IPS DF 6.9 (cell line): ENCODE measurements at regions not wholly inside any gene's neighbourhood (a gene's known extent, or its start where the extent isn't known, plus 50 kb on each side); places are given as distances from the start of the nearest gene placed in this dataset.

Experiments
- DNase-seq: peaks from one replicate; pipeline ENCODE4 v3.0.0-alpha.2; 2013; ENCODE audit warnings: low read depth, low spot score
- H3K27ac ChIP-seq: one replicate; pipeline ENCODE4 v1.5.1; 2013; ENCODE audit warnings: low read length, control low read depth
- H3K27me3 ChIP-seq: 2 replicates; pipeline ENCODE4 v1.6.1; 2013; ENCODE audit warnings: mild to moderate bottlenecking, low read length; ENCODE audit not compliant: control insufficient read depth, insufficient read depth
- H3K36me3 ChIP-seq: 2 replicates; pipeline ENCODE4 v1.6.1; 2013; ENCODE audit warnings: low read length; ENCODE audit not compliant: control insufficient read depth, insufficient read depth
- H3K4me1 ChIP-seq: 2 replicates; pipeline ENCODE4 v1.6.1; 2013; ENCODE audit warnings: low read length; ENCODE audit not compliant: control insufficient read depth, insufficient read depth
- H3K4me3 ChIP-seq: 2 replicates; pipeline ENCODE4 v1.5.1; 2013; ENCODE audit warnings: mild to moderate bottlenecking, low read length
- H3K9me3 ChIP-seq: 2 replicates; pipeline ENCODE4 v1.6.1; 2013; ENCODE audit warnings: low read length, inconsistent platforms; ENCODE audit not compliant: control insufficient read depth, insufficient read depth
- WGBS: extraction: QIAGEN DNeasy Blood & Tissue Kit; methylation state at CpG from one replicate; pipeline ENCODE4 v1.1.7; 2013; ENCODE audit warnings: mixed read lengths, missing lambda C conversion rate; ENCODE audit not compliant: insufficient read length, insufficient coverage; 5-methylcytosine and 5-hydroxymethylcytosine counted together

DNA sequence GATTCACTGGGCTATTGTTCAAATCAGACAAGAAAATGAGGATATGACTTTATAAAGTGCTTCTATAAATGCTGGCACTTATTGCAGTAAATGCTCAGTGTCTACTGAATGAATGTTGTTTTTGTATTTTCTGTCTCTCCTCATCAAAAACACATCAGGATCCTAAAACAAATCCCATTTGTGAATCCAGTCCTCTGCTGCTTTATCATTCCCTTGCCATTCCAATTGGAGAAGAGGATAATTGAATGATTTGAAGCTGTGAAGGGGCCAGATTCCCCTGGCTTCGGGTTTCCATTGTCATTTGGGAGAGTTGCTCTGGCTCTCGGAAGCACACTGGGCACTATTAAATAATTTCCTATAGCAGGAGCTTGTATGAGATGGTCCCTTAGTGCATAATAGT lies 666.8 kb downstream of the ACTL7B start:
- no peak for DNase-seq
- Histone ChIP-seq H3K36me3 (no peaks in the 10 kb centered on the region), H3K27me3 (no peaks in the 10 kb centered on the region), H3K9me3 (no peaks in the 10 kb centered on the region), H3K4me3 (no peak overlapping the region), H3K4me1 (no peaks in the 10 kb centered on the region), H3K27ac (no peak overlapping the region)
- WGBS: no CpG with 5 or more reads among the region's 2 CpGs

DNA sequence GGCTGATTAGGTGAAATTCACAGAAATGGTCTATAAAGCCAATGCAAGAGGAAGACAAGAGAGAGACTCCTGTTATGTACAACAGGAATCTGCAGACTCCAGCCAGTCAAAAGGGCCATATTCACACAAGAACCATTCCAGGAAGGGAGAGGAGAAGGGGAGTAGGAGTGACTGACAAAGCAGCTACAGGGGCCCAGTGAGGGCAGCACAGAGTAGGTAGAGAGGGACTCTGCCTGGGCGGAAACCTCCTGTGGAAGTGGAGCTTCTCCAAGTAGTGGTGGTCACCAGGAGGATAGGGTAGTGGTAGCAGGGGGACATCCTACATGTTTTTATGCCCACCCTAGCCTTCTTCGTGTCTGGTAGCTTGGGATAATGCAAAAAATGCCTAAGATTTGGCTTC lies 667.3 kb downstream of the ACTL7B start:
- no CpG with 5 or more reads among the region's 2 CpGs for WGBS

DNA sequence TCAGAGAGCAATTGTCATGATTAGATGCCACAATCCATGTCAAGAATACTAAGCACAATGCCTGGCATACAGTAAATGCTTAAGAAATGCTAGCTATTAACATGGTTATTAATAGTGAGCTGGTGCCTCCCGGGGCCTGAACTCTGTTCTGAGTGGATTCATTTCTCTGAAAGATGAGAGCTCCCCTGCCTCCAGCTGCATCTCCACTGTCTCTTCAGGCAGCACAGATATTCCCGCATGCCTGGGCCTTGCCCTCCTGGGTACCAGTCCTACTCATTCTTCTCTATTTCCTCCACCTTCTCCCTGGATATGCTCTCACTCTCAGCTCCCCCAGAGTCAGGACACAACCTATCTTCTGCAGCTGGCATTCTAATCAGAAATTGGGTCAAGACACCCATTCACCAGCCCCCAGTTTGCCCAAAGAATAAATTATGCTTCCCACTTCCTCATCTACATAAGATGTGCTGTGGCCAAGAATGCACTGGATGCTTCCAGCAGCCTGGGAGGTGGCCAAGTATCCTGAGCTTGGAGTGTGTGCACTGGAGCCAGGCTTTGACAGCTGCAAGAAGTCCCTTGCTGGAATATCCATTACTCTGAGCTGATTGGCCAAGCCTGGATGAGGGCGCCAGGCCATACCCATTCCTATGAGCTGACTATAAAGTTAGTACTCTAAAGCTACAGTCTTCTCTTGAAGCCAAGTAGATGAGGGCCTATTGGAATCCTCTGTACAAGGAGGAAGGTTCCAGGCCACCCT lies 669.0 kb downstream of the ACTL7B start:
- H3K9me3 ChIP-seq: no peaks in the 10 kb centered on the region
- H3K36me3 ChIP-seq: no peaks in the 10 kb centered on the region
- H3K27me3 ChIP-seq: no peaks in the 10 kb centered on the region
- no peaks in the 10 kb centered on the region for H3K4me1 ChIP-seq
- no CpG with 5 or more reads among the region's 3 CpGs for WGBS
- H3K4me3 ChIP-seq: no peak overlapping the region
- no peak for DNase-seq
- H3K27ac ChIP-seq: no peak overlapping the region

More for the DNA sequence above, 667.3 kb downstream of the ACTL7B start:
- no peak overlapping the region for H3K27ac ChIP-seq
- no peaks in the 10 kb centered on the region for H3K36me3 ChIP-seq
- H3K27me3 ChIP-seq: no peaks in the 10 kb centered on the region
- H3K4me1 ChIP-seq: no peaks in the 10 kb centered on the region
- H3K9me3 ChIP-seq: no peaks in the 10 kb centered on the region
- no peak overlapping the region for H3K4me3 ChIP-seq
- no peak for DNase-seq

DNA sequence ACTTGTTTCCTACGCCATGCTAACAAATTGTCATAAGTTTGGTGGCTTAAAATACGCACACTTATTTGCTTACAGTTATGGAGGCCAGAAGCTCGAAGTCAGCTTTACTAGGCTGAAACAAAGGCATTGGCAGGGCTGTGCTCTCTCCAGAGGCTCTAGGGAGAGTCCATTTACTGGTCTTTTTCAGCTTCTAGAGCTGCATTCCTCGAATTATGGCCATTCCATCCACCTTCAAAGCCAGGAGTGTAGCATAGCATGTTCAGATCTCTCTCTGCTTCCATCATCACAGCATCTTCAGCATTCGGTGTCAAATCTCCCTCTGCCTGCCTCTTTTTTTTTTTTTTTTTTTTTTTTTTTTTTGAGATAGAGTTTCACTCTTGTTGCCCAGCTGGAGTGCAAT lies 670.2 kb downstream of the ACTL7B start:
- Histone ChIP-seq H3K9me3 (no peaks in the 10 kb centered on the region), H3K27me3 (no peaks in the 10 kb centered on the region), H3K4me3 (no peak overlapping the region), H3K4me1 (no peaks in the 10 kb centered on the region), H3K27ac (no peak overlapping the region), H3K36me3 (no peaks in the 10 kb centered on the region)
- no peak for DNase-seq
- WGBS: no CpG with 5 or more reads among the region's 5 CpGs

DNA sequence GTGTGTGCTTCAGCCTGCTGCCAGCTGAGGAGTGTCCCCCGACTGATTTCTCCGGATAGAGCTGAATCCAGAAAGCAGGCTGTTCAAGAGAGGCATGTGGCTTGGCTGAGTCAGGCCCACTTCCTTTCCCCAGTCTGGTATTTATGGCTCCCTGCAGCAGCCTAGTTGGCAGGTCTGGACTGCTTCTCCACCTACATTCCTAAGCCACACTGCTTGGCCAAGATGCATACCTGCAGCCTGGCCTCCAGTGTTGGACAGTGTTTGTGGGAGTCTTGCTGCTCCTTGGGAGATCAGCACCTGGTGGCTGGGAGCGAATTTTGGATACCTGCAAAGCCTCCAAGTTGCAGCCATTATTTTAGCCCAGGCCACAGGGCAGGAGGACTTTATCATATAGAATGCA lies 670.8 kb downstream of the ACTL7B start:
- Histone ChIP-seq H3K36me3 (no peaks in the 10 kb centered on the region), H3K27me3 (no peaks in the 10 kb centered on the region), H3K4me1 (no peaks in the 10 kb centered on the region), H3K9me3 (no peaks in the 10 kb centered on the region), H3K27ac (no peak overlapping the region), H3K4me3 (no peak overlapping the region)
- DNase-seq: no peak
- no CpG with 5 or more reads among the region's 3 CpGs for WGBS

DNA sequence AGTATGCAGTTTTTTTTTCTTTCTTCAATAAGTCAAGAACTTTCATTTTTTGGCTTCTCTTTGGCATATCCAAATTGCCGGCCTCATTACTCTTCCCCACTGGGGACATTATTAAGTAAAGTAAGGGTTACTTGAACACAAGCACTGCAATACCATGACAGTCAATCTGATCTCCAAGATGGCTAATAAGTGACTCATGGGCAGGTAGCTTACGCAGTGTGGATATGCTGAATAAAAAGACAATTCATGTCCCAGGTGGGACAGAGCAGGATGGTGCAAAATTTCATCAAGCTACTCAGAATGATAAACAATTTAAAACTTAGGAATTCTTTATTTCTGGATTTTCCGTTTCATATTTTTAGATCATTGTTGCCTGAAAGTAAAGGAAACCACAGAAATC lies 671.8 kb downstream of the ACTL7B start:
- H3K36me3 ChIP-seq: no peaks in the 10 kb centered on the region
- no peak overlapping the region for H3K27ac ChIP-seq
- no peaks in the 10 kb centered on the region for H3K9me3 ChIP-seq
- DNase-seq: no peak
- H3K4me3 ChIP-seq: no peak overlapping the region
- WGBS: no CpG with 5 or more reads among the region's 3 CpGs
- H3K27me3 ChIP-seq: no peaks in the 10 kb centered on the region
- H3K4me1 ChIP-seq: no peaks in the 10 kb centered on the region

DNA sequence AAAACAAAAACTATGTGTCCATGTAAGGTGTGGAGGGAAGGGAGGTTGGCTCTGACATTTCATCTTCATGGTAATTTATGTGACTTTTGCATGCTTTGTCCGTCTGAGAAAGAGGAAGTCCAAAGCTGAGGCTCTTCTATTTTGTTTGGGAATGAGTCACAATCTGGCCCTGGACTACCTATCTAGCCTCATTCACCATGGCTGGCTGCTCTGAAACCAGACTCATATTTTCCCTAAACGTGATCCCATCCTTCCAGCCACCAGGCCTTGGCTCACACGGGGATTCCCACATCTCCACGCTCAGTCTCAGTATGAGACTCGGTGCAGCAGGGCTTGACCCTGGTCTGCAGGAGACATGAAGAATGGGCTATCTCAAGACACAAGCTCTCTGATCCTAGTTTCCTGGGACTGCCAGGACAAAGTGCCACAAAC lies 672.8 kb downstream of the ACTL7B start:
- Histone ChIP-seq H3K4me3 (no peak overlapping the region), H3K27ac (no peak overlapping the region), H3K9me3 (no peaks in the 10 kb centered on the region), H3K4me1 (no peaks in the 10 kb centered on the region), H3K36me3 (no peaks in the 10 kb centered on the region), H3K27me3 (no peaks in the 10 kb centered on the region)
- no peak for DNase-seq
- WGBS: no CpG with 5 or more reads among the region's 5 CpGs

DNA sequence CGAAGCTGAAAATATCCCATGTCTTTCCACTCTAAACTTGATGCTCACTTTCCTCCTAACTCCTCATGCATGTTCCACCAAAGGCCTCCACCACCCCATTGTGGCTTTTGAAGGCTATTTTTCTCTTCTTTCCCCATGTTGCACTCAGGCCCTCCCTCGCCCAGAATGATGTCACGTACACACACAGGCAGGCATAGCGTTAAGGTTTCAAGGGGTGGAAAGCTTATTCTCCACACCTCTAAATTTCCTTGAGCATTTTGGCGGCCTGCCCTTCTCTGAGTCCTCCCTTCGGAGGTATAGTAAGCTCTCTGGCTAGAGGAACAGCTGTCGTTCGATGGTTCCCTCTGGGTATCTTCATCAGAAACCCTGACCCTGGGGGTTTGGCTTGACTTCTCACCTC lies 673.5 kb downstream of the ACTL7B start:
- Histone ChIP-seq H3K4me3 (no peak overlapping the region), H3K4me1 (no peaks in the 10 kb centered on the region), H3K9me3 (no peaks in the 10 kb centered on the region), H3K27me3 (no peaks in the 10 kb centered on the region), H3K36me3 (no peaks in the 10 kb centered on the region), H3K27ac (no peak overlapping the region)
- no peak for DNase-seq
- WGBS: no CpG with 5 or more reads among the region's 8 CpGs

DNA sequence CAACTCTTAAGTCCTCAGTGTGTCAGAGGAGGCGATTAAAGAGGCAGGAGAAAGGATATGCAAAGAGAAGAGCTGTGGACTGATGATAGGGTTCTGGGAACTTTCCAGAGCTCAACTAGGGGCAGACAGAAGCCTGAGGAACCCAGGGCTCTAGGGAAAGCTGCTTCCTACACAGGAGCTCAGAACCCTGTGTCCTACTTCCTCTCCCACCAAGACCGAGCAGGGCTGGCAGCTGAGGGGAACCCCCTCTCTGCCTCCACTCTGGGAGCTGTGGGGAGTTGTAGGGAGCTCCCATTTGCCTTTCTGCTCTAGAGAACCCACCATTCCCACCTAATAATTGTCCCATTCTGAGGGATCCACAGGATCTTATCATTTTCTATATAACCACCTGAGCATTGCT lies 674.3 kb downstream of the ACTL7B start:
- Histone ChIP-seq H3K4me1 (no peaks in the 10 kb centered on the region), H3K36me3 (no peaks in the 10 kb centered on the region), H3K27me3 (no peaks in the 10 kb centered on the region), H3K27ac (no peak overlapping the region), H3K9me3 (no peaks in the 10 kb centered on the region), H3K4me3 (no peak overlapping the region)
- DNase-seq: no peak
- no CpG with 5 or more reads among the region's 2 CpGs for WGBS

DNA sequence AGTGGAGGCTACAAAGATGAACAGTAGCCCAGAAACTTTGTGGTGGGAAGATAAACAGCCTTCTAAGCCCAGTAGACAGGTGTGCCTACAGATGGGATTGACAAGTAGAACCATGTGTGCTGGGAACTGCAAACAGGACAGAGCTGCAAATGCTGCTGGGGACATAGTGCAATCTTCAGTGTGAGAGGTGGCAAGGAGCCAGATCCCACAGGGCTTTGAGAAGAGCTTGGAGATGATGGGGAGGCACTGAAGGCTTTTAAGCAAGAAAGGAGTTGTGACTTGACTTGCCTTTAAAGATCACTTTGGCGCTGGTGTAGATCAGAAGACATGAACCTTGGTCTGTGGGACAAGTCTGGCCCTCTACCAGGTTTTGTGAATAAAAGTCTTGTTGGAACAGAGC lies 675.2 kb downstream of the ACTL7B start:
- no peaks in the 10 kb centered on the region for H3K4me1 ChIP-seq
- no CpG with 5 or more reads among the region's 1 CpG for WGBS
- no peak overlapping the region for H3K27ac ChIP-seq
- DNase-seq: no peak
- no peaks in the 10 kb centered on the region for H3K9me3 ChIP-seq
- no peak overlapping the region for H3K4me3 ChIP-seq
- H3K27me3 ChIP-seq: no peaks in the 10 kb centered on the region
- H3K36me3 ChIP-seq: no peaks in the 10 kb centered on the region

DNA sequence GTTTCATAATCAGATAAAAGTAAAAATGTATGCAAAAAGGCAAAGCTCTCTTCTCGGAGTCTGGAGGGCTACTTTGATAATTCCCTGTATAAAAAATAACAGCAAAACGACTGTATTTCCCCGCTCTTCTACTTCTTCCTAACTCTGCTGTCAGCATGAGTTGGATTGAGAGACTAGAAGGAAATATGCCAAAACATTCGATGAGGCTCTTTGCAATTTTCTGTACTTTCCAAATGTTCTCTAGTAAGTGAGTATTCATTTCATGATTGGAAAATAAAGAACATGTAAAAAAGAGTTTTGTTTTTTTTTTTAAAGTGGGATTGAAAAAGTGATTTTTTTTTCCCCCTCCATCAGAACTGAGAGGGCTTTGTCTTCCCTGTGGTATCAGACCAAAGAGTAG lies 677.5 kb downstream of the ACTL7B start:
- H3K4me1 ChIP-seq: no peaks in the 10 kb centered on the region
- no peak overlapping the region for H3K4me3 ChIP-seq
- no peak overlapping the region for H3K27ac ChIP-seq
- DNase-seq: no peak
- H3K36me3 ChIP-seq: no peaks in the 10 kb centered on the region
- WGBS: no CpG with 5 or more reads among the region's 4 CpGs
- no peaks in the 10 kb centered on the region for H3K9me3 ChIP-seq
- H3K27me3 ChIP-seq: no peaks in the 10 kb centered on the region
